H9 (cell line): ENCODE measurements at regions not wholly inside any gene's neighbourhood (a gene's known extent, or its start where the extent isn't known, plus 50 kb on each side); places are given as distances from the start of the nearest gene placed in this dataset.

ENCODE experiments used
- DNase-seq: peaks from one replicate; pipeline ENCODE4 v3.0.0-alpha.2; 2017
- H2AFZ ChIP-seq: one replicate; pipeline ENCODE4 v1.6.1; 2013; ENCODE audit warnings: mild to moderate bottlenecking, low read length, control low read depth, moderate library complexity
- H2AK5ac ChIP-seq: 2 replicates; pipeline ENCODE4 v1.6.1; 2013; ENCODE audit warnings: low read length, control low read depth, mixed read lengths; ENCODE audit not compliant: insufficient read length
- H2BK120ac ChIP-seq: one replicate; pipeline ENCODE4 v1.6.1; 2013; ENCODE audit warnings: low read depth, mild to moderate bottlenecking, low read length, control low read depth, inconsistent platforms; ENCODE audit not compliant: poor library complexity, severe bottlenecking
- H2BK12ac ChIP-seq: 2 replicates; pipeline ENCODE4 v1.6.1; 2013; ENCODE audit warnings: low read length, control low read depth, mixed read lengths, low read depth; ENCODE audit not compliant: insufficient read length
- H2BK15ac ChIP-seq: 2 replicates; pipeline ENCODE4 v1.6.1; 2013; ENCODE audit warnings: low read depth, low read length, control low read depth
- H2BK20ac ChIP-seq: one replicate; pipeline ENCODE4 v1.6.1; 2013; ENCODE audit warnings: low read depth, mild to moderate bottlenecking, low read length, control low read depth, inconsistent platforms; ENCODE audit not compliant: poor library complexity, severe bottlenecking
- H2BK5ac ChIP-seq: 2 replicates; pipeline ENCODE4 v1.6.1; 2013; ENCODE audit warnings: low read length, control low read depth, mixed read lengths; ENCODE audit not compliant: insufficient read length
- H3K14ac ChIP-seq: 2 replicates; pipeline ENCODE4 v1.6.1; 2013; ENCODE audit warnings: low read length, control low read depth; ENCODE audit not compliant: insufficient read depth
- H3K18ac ChIP-seq: 2 replicates; pipeline ENCODE4 v1.6.1; 2013; ENCODE audit warnings: low read depth, mild to moderate bottlenecking, mixed read lengths, low read length, control low read depth; ENCODE audit not compliant: insufficient read length
- H3K23ac ChIP-seq: 2 replicates; pipeline ENCODE4 v1.6.1; 2013; ENCODE audit warnings: low read length, control low read depth, mixed read lengths, low read depth; ENCODE audit not compliant: insufficient read length
- H3K23me2 ChIP-seq: 2 replicates; pipeline ENCODE4 v1.6.1; 2013; ENCODE audit warnings: low read depth, mild to moderate bottlenecking, mixed read lengths, low read length, control low read depth; ENCODE audit not compliant: insufficient read length, poor library complexity, severe bottlenecking
- H3K27ac ChIP-seq: 2 replicates; pipeline ENCODE4 v1.5.1; 2013; ENCODE audit warnings: low read length, control low read depth, mixed read lengths, low read depth; ENCODE audit not compliant: insufficient read length
- H3K27me3 ChIP-seq: 2 replicates; pipeline ENCODE4 v1.6.1; 2013; ENCODE audit warnings: low read length, control low read depth, inconsistent platforms; ENCODE audit not compliant: insufficient read depth
- H3K4ac ChIP-seq: 2 replicates; pipeline ENCODE4 v1.6.1; 2013; ENCODE audit warnings: low read depth, mild to moderate bottlenecking, control low read depth, inconsistent platforms, low read length, moderate library complexity
- H3K4me1 ChIP-seq: 2 replicates; pipeline ENCODE4 v1.6.1; 2013; ENCODE audit warnings: low read length, control low read depth, inconsistent platforms; ENCODE audit not compliant: insufficient read depth
- H3K4me2 ChIP-seq: 2 replicates; pipeline ENCODE4 v1.6.1; 2013; ENCODE audit warnings: low read length, control low read depth, mixed read lengths; ENCODE audit not compliant: insufficient read length, insufficient read depth
- H3K56ac ChIP-seq: 2 replicates; pipeline ENCODE4 v1.6.1; 2013; ENCODE audit warnings: low read depth, mild to moderate bottlenecking, mixed read lengths, low read length, control low read depth; ENCODE audit not compliant: insufficient read length
- H3K79me1 ChIP-seq: 2 replicates; pipeline ENCODE4 v1.6.1; 2013; ENCODE audit warnings: low read depth, mild to moderate bottlenecking, moderate library complexity, low read length, control low read depth, inconsistent platforms; ENCODE audit not compliant: insufficient read depth, poor library complexity, severe bottlenecking
- H3K79me2 ChIP-seq: 2 replicates; pipeline ENCODE4 v1.6.1; 2013; ENCODE audit warnings: low read length, control low read depth, inconsistent platforms; ENCODE audit not compliant: insufficient read depth
- H3K9ac ChIP-seq: 2 replicates; pipeline ENCODE4 v1.6.1; 2013; ENCODE audit warnings: low read length, control low read depth, mixed read lengths; ENCODE audit not compliant: insufficient read length; ENCODE audit errors: extremely low read depth
- H3K9me3 ChIP-seq: one replicate; pipeline ENCODE4 v1.6.1; 2013; ENCODE audit warnings: low read depth, low read length, inconsistent platforms; ENCODE audit not compliant: control insufficient read depth
- H3T11ph ChIP-seq: one replicate; pipeline ENCODE4 v1.6.1; 2013; ENCODE audit warnings: mild to moderate bottlenecking, low read length, control low read depth, inconsistent platforms
- H4K20me1 ChIP-seq: one replicate; pipeline ENCODE4 v1.6.1; 2013; ENCODE audit not compliant: control insufficient read depth, insufficient read length, insufficient read depth
- H4K5ac ChIP-seq: 2 replicates; pipeline ENCODE4 v1.6.1; 2013; ENCODE audit warnings: low read depth, mild to moderate bottlenecking, mixed read lengths, low read length, control low read depth; ENCODE audit not compliant: insufficient read length
- H4K8ac ChIP-seq: replicated peaks from 2 replicates; pipeline ENCODE4 v1.6.1; 2013; ENCODE audit warnings: low read length, control low read depth, mixed read lengths, low read depth; ENCODE audit not compliant: insufficient read length
- H4K91ac ChIP-seq: 2 replicates; pipeline ENCODE4 v1.6.1; 2013; ENCODE audit warnings: low read depth, mild to moderate bottlenecking, moderate library complexity, mixed read lengths, low read length, control low read depth; ENCODE audit not compliant: insufficient read length
- H3K27ac Mint-ChIP-seq, 3 experiments: 2 replicates in 2 of 3; 3 replicates in 1 of 3; pipeline ENCODE4 v1.8.0; 2020 to 2021; ENCODE audit warnings: mixed read lengths in 3 of 3, mild to moderate bottlenecking in 1 of 3, moderate library complexity in 1 of 3
- H3K27me3 Mint-ChIP-seq: 2 replicates; pipeline ENCODE4 v1.8.0; 2021; ENCODE audit warnings: low read depth, mild to moderate bottlenecking, moderate library complexity, mixed read lengths
- H3K36me3 Mint-ChIP-seq, 3 experiments: 2 replicates in 2 of 3; 3 replicates in 1 of 3; pipeline ENCODE4 v1.8.0; 2020 to 2021; ENCODE audit warnings: low read depth in 3 of 3, mixed read lengths in 3 of 3; ENCODE audit not compliant: insufficient read depth in 1 of 3
- H3K4me1 Mint-ChIP-seq, 2 experiments: 2 replicates each; pipeline ENCODE4 v1.8.0; 2020; ENCODE audit warnings: mixed read lengths in 2 of 2
- H3K4me3 Mint-ChIP-seq, 2 experiments: 2 replicates in 1 of 2; 3 replicates in 1 of 2; pipeline ENCODE4 v1.8.0; 2020 to 2021; ENCODE audit warnings: mild to moderate bottlenecking in 2 of 2, mixed read lengths in 2 of 2, moderate library complexity in 1 of 2
- H3K9me3 Mint-ChIP-seq, 2 experiments: 2 replicates in 1 of 2; 3 replicates in 1 of 2; pipeline ENCODE4 v1.8.0; 2020; ENCODE audit warnings: mild to moderate bottlenecking in 2 of 2, mixed read lengths in 2 of 2, moderate library complexity in 1 of 2
- WGBS: extraction: QIAGEN DNeasy Blood & Tissue Kit; methylation state at CpG from one replicate; pipeline ENCODE4 v1.1.7; 2013; ENCODE audit warnings: missing lambda C conversion rate, low lambda C conversion rate, mixed read lengths; ENCODE audit not compliant: insufficient read length; ENCODE audit errors: extremely low coverage; 5-methylcytosine and 5-hydroxymethylcytosine counted together
- TF ChIP-seq, protein P1 (sequence below): fragments of 200-600 bp; sonication (generic); conservative IDR thresholded peaks from 3 replicates; pipeline ENCODE4 v1.8.0; 2021; ENCODE audit warnings: antibody characterized with exemption, mild to moderate bottlenecking

DNA sequence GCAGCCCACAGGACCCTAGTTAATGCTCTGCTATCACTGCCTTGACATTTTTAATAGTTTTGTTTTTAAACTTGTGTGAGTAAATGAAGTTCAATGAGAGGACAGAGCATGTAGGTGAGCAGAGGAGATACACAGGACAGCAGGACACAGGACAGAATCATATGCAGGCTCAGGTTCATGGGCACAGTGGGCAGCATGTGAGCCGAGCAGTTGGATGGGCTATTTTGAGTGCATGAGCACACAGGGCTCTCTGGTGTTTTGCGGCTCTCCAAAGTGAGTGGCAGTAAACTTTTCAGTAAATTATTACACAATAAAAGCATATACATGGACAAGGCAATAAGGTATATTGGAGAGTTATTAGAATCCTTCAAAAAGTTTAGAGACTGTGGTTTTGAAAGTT lies 189.7 kb upstream of the OR4E1 start:
- no peaks in the 10 kb centered on the region for H3K79me2 ChIP-seq
- H3K9me3 ChIP-seq: no peaks in the 10 kb centered on the region
- H3T11ph ChIP-seq: no peak overlapping the region
- no peak overlapping the region for H3K9ac ChIP-seq
- H2BK12ac ChIP-seq: no peak overlapping the region
- H2BK120ac ChIP-seq: no peak overlapping the region
- no peak overlapping the region for H3K18ac ChIP-seq
- Mint-ChIP-seq H3K4me3 (no peak overlapping the region), H3K27ac (no peak overlapping the region), H3K9me3 (no peaks in the 10 kb centered on the region), H3K27me3 (peaks cover 8% of the 10 kb centered on the region), H3K4me1 (no peaks in the 10 kb centered on the region), H3K36me3 (no peaks in the 10 kb centered on the region)
- no peak overlapping the region for H2BK5ac ChIP-seq
- H2BK20ac ChIP-seq: no peak overlapping the region
- no peaks in the 10 kb centered on the region for H3K23me2 ChIP-seq
- no peaks in the 10 kb centered on the region for H4K20me1 ChIP-seq
- H3K27me3 ChIP-seq: no peaks in the 10 kb centered on the region
- H3K79me1 ChIP-seq: no peaks in the 10 kb centered on the region
- no peak overlapping the region for H2AFZ ChIP-seq
- TF ChIP-seq, protein P1, sequence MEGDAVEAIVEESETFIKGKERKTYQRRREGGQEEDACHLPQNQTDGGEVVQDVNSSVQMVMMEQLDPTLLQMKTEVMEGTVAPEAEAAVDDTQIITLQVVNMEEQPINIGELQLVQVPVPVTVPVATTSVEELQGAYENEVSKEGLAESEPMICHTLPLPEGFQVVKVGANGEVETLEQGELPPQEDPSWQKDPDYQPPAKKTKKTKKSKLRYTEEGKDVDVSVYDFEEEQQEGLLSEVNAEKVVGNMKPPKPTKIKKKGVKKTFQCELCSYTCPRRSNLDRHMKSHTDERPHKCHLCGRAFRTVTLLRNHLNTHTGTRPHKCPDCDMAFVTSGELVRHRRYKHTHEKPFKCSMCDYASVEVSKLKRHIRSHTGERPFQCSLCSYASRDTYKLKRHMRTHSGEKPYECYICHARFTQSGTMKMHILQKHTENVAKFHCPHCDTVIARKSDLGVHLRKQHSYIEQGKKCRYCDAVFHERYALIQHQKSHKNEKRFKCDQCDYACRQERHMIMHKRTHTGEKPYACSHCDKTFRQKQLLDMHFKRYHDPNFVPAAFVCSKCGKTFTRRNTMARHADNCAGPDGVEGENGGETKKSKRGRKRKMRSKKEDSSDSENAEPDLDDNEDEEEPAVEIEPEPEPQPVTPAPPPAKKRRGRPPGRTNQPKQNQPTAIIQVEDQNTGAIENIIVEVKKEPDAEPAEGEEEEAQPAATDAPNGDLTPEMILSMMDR: no peak
- no peak overlapping the region for H4K8ac ChIP-seq
- no peak for DNase-seq
- no CpG with 5 or more reads among the region's 2 CpGs for WGBS
- H3K4ac ChIP-seq: no peak overlapping the region
- H2BK15ac ChIP-seq: no peak overlapping the region
- no peak overlapping the region for H3K27ac ChIP-seq
- no peak overlapping the region for H4K91ac ChIP-seq
- no peak overlapping the region for H2AK5ac ChIP-seq
- H3K56ac ChIP-seq: no peak overlapping the region
- H4K5ac ChIP-seq: no peak overlapping the region
- H3K4me1 ChIP-seq: no peaks in the 10 kb centered on the region
- H3K14ac ChIP-seq: no peak overlapping the region
- no peak overlapping the region for H3K4me2 ChIP-seq
- no peak overlapping the region for H3K23ac ChIP-seq
